ENCODE measurements at regions not wholly inside any gene's neighbourhood (a gene's known extent, or its start where the extent isn't known, plus 50 kb on each side); places are given as distances from the start of the nearest gene placed in this dataset.
"Not testable (repeated sequence)": the region's sequence is repeated elsewhere in the genome, so short reads cannot be mapped to it uniquely, and the experiment has no call there.

DNA sequence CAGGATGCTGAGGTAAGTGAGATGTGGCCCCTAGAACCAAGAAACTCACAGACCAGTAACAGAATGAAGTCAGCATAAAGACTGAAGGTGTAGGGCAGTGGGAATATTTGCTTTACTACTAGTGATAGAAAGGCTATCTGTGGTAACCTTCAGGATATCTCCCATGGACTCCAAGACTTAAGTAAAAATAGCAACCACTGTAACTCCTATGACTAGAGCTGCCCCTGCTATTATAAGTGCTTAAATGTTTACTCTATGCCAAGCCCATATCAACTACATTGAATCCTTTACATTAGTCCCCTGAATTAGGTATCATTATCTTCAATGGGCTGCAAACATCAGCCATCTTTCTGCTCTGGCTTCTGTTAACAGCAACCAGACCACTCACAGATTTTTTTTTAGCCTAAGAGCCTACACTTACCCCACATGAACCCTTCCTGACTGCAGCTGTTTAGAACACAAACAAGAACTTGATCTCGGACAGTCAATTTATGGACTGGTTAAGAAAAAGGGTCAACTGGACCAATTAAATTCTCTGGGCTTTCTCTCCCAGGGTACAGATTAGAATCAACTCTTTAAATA, 335.1 kb upstream of the API5 start:
- no peak for DNase-seq (ENCODE audit: low read depth)

DNA sequence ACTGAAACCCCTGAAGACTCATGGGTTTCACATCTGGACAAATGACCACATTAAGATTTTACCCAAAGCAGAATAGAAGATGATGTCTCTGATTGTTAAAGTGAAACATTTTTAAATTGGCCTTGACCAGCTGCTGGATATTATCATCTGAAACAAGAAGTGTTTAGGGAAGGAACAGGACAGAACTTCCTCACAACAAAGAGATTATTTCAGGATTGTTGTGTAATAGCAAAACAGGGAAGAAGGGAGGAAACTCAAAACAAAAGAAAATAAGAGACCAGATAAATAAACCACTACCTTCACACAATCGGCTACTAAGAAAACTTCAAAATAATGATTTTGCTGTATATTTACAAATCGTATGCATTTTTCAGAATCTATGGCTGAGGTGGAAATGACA, 319.2 kb upstream of the API5 start:
- no peak for DNase-seq (ENCODE audit: low read depth)

DNA sequence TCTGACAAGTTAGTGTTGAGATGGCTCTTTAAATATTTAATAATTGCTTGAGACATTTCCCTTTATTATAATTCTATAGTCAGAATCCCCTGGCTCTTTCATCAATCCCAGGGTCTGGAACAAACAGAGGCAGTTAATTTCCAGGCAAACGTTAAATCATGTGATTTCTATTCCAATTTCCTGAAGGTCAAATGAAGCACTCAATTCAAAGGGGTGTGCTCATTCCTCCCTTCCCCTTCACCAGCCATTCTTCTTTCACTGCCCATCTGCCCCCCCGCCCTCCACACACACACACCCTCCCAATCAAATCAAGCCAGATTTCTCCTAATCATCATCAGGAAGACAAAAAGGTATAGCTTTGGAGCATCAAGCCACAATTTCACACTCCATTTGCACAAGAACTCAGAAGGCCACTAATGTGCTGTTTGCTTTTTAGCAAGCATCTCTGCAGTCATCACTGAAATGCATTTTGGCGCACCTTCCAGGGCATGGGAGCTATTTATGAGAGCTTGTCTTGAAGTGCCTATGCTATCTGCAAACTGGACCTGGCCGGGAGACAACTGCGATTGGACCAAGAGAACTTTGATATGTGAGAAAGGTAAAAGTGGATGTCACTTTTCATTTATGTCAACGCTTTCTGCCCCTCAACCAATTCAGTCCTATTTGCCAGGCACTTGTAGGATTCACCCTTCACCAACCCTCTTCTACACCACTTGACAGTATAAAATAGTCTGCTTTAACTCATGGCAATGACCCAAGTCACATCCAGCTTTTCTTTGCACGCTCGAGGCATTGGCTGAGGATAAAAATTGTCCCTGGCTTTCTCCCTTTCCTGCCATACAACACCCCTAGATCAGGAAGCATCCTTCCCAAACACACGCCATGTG, 315.1 kb upstream of the API5 start:
- no peak for DNase-seq (ENCODE audit: low read depth)

DNA sequence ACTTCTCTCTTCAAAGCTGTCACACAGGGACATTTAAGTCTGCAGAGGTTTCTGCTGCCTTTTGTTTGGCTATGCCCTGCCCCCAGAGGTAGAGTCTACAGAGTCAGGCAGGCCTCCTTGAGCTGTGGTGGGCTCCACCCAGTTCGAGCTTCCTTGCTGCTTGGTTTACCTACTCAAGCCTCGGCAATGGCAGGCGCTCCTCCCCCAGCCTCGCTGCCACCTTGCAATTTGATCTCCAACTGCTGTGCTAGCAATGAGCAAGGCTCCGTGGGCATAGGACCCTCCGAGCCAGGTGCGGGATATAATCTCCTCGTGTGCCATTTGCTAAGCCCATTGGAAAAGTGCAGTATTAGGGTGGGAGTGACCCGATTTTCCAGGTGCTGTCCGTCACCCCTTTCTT, 306.9 kb upstream of the API5 start:
- not testable (repeated sequence) for DNase-seq (ENCODE audit: low read depth)

DNA sequence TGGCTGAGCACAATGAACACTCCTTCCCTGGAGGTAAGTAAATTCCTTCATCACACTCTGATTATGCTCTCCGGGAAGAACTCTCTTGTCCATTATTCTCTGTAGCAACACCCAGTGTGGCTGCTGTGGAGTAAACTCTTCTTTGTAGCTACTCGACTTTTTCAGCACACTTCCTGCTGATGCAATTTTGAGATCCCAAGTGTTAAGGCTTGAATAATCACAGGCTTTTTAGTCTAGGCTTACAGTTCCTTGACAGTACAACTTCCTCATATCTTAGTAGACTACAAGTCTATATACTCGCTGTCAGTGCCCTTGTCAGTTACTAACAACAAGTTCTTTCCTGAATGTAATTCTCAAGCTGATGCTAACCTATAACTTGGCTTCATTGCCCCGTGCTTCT, 301.8 kb upstream of the API5 start:
- DNase-seq (ENCODE audit: low read depth) = no peak

DNA sequence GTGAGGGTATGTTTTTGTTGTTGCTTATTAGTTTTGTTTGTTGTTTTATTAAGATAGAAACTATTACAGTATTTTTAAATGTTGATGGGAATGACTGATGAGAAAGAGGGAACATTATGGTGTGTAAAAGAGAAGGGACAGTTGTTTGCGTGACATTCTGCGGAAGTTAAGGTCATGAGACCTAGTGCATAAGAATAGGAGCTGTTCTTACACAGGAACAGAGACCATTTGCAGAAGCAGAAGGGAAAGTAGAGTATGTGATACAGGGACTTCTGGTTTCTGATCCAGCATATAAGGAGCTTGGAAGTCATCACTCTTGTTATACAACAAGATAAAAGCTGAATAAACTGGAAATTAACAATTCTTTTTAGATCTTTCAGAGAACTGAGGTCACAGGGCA, 299.2 kb upstream of the API5 start:
- DNase-seq (ENCODE audit: low read depth) = no peak

DNA sequence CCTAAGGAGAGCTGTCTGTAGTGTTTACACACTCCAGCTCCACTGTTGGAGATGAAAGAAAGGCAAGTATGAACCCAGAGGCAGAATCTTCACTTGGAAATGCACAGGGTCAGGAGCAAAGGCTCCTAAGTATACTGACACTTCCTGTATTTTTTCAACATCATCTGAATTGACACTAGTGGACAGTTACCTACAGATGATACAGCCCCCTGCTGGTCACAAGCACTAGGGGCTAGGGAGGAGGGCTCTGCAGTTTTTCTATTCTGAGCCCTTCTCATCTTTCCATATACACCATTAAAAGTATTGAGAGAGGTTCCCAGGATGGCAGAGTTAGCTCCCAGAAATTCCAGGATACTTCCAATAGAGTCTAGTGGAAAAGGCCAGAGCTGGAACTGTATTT, 290.3 kb upstream of the API5 start:
- DNase-seq (ENCODE audit: low read depth) = no peak

DNA sequence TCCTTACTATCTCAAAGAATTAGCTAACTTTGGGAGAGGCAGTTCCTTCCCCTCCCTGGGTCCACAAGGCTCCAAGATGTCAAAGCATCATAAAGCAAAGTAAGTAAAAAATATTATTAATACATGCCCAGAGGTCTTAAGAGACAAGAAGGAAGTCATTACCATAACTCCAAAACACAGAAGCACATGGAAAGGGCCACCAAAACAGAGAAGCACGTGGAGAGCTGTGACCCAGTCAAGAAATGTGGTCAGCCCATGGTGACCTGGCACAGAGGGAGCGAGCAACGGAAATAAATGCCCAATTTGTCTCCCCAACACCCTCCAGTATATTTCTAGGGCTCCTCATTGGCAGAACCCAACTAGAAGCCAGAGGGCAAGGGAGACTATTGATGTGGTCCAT, 277.5 kb upstream of the API5 start:
- DNase-seq (ENCODE audit: low read depth) = no peak

DNA sequence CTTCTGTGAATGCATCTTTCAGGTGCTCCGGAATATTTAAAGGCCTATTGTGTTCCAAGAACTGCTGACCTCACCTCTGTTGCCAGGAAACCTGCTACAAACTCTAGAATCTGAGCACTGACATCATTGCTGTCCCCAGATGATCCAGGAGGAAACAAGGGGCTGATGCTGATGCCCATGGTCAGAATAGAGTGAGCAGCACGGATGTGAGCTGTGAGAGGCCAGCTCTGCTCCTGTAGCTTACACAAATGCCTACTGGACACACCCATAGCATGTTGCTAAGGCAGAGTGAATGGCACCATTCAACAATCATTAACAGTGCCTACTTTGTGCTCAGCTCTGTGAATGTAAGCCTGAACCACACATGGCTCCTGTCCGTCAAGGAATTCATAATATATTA, 276.7 kb upstream of the API5 start:
- DNase-seq (ENCODE audit: low read depth) = no peak

DNA sequence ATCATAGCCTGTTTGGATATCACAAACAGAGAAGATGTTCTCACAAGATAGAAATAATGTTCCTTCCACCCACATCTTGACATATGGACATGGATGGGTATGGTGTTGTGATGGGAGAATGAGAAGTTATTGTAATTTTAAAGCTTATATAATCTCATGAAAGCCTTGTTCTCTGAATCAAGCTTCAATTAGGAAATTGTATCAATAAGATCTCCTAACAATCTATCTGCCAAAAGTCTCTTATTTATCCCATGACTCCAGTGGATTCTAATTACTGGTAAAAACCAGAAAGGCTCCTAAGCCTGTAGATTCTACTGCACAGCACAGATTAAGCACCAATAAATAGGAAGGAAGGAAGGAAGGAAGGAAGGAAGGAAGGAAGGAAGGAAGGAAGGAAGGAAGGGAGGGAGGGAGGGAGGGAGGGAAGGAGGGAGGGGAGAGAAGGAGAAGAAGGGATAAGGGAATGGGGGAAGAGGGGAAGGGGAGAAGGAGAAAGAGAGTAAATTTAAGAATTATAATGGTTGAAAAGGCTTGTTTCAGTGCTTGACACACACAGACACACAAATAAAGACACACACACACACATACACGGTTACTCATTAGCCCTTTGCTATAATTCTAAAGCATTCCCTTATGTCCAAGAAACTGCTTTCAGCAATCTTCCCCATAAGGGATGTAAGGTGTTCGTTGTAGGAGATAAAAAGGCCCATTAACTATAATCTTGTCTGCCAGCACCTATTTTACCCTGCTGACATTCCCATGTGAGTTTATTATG, 258.0 kb upstream of the API5 start:
- no peak for DNase-seq (ENCODE audit: low read depth)

DNA sequence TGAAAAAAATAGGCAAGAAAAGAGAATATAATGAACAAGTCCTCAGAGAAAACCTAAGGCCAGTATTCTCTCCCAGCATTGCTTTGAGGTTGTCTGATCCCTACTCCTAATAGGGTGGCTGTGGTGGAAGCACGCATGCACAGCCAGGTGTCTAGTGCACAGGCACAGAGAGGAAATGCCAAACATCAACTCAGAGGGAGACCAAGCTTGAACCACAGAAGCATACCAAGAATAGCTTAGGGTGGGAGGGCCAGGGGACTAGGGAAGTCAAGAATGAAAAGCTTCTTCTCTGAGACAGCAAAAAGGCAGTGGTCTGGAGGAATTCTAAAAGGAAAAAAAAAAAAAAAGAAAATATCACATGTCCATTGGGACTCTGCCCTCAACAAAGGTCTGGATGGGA, 244.1 kb upstream of the API5 start:
- DNase-seq (ENCODE audit: low read depth) = no peak

DNA sequence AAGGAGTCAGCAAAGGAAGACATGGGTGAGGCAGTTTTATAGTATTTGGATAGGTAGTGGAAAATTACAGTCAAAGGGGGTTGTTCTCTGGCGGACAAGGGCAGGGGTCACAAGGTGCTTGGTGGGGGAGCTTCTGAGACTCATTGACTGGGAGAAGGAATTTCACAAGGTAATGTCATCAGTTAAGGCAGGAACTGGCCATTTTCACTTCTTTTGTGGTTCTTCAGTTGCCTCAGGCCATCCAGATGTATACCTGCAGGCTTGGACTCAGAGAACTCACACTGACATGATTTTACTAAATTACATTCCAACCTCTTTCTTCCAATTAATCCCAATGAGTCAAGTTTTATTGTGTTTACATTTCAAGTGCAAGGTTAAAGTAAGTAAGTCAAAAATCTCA, 240.5 kb upstream of the API5 start:
- DNase-seq (ENCODE audit: low read depth) = no peak

DNA sequence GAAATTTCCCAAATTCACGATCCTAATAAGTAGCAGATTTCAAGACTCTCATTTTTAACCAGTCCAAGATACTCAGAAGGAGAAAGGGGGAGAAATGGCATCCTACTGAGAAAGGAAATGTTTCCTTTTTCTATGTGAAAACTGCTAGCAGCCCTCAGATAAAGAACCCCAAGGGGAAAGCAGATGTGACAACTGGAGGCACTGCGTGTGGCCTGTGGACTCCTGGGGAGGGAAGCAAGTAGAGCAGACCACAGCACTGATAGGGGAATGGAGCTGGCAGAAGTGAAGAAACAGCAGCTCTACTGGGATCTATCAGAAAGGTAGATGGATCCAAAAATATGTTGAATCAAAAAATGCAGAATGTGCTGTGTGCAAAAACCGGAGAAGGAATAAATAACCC, 239.7 kb upstream of the API5 start:
- DNase-seq (ENCODE audit: low read depth) = no peak

DNA sequence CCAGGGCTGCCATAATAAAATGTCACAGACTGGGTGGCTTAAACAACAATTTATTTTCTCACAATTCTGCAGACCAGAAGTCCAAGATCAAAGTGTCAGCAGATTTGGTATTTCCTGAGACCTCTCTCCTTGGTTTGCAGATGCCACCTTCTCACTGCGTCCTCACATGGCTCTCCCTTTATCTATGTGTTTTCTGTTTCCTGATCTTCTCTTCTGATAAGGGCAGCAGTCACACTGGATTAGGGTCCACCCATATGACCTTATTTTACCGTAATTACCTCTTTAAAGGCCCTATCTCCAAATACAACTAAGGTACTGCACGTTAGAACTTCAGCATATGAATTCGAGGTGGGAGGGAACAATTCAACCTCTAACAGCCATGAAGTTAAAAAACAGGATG, 238.9 kb upstream of the API5 start:
- no peak for DNase-seq (ENCODE audit: low read depth)

DNA sequence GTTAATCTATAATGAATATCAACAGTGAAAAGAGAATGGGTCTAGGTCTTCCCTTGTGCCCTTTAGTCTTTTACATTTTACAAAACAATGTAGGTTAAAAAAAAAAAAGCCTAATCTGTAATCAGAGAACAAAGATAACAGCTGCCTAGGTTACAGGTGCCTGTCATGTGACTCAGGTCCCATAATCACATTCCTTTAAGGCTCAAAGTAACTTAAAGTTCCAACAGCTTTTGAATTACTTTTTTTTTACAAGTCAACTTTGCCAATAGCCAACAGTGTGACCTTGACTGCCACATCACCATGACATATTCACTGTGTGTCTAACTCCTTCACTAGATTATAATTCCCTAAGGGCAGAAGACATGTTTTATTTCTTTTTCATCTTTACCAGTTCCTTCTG, 237.0 kb upstream of the API5 start:
- no peak for DNase-seq (ENCODE audit: low read depth)

DNA sequence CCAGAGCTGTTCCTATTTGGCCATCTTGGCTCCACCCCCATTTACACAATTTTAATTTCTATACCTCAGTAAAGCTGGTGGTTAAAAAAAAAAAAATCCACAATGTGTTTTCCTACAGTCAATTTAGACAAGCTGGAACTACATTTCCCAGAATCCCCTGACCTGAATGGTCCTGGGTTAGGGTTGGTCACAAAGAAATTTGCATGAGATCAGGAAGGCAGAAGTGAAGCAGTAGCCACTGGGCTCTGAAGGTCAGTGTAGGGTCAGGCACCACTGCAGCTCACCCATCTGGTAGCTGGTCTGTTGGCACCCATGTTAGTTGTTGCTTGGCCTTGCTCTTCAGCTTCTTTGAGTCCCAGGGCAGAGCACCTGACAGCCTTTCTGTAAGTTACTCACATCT, 210.7 kb upstream of the API5 start:
- DNase-seq (ENCODE audit: low read depth) = no peak

DNA sequence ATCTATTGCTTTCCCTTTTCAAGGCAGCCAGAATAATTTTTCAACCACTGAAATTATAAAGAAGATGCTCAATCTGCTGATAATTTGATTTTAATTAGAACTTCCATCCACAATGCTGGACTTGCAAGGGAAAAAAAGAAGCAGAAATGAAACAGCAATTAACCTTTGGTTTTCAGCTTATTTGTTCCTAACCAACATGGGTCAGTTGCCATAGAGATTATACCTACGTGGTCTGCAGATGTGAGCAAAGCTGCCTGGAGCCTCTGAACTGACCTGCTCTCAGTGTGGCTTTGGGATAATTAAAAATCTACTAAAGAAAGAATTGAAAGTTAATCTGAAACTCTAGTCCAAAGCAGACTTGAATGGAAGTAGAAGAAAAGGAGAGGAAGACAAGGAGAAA, 195.7 kb upstream of the API5 start:
- DNase-seq (ENCODE audit: low read depth) = no peak

DNA sequence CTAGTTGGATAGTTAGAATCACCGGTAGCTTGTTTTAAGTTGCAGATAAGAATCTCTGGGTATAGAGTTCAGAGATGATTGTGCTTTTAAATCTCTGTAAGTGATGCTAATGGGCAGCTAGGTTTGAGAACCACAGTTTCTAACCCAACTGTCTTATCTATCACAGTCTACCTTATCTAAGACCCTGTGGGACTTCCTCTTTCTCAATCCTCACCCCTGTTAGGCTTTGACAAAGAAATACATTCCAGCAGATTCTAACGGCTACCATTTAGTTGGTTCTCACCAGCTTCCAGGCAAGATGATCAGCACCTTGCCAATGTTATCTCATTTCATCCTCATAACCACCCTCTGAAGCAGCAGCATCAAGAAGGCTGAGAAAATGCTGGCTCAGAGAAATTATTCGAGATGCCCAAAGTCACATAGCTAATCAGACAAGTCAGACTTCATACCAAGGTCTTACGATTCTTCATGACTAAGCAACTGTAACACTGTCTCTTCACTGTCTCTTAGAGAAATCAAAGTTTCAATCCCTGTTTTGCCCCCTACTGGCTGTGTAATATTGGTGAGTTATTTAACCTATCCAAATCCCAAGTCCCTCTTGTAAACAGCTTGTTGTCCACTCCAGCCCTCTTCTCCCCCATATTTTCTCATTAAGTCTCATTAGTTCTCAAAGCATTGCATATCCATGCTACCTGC, 192.4 kb upstream of the API5 start:
- no peak for DNase-seq (ENCODE audit: low read depth)

DNA sequence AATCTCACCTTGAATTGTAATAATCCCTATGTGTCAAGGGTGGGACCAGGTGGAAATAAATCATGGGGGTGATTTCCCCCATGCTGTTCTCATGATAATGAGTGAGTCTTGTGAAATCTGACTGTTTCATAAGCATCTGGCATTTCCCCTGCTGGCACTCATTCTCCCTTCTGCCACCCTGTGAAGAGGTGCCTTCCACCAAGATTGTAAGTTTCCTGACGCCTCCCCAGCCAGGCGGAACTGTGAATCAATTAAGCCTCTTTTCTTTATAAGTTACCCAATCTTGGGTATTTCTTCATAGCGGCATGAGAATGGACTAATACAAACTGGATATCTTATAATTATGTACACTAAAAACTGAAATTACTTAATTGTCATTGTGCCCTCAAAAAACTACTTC, 189.2 kb upstream of the API5 start:
- DNase-seq (ENCODE audit: low read depth) = no peak

DNA sequence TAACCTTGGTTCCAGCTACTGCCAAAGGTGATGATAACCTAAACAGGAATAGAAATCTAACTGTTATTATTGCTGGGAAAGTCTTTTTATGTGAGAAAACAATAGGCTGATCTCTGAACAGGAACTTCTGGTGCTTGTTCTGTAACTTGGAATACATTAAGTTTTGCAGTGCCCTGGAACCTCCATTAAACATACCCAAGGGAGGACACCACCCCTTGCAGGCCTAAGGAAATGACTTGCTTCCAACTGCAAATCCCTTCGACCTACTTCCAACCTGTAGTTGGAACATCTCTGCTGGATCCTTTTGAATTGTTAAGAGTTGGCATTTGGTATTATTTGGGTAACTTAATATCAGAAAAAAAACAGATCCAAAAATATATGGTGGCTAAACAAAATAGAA, 188.4 kb upstream of the API5 start:
- DNase-seq (ENCODE audit: low read depth) = no peak

DNA sequence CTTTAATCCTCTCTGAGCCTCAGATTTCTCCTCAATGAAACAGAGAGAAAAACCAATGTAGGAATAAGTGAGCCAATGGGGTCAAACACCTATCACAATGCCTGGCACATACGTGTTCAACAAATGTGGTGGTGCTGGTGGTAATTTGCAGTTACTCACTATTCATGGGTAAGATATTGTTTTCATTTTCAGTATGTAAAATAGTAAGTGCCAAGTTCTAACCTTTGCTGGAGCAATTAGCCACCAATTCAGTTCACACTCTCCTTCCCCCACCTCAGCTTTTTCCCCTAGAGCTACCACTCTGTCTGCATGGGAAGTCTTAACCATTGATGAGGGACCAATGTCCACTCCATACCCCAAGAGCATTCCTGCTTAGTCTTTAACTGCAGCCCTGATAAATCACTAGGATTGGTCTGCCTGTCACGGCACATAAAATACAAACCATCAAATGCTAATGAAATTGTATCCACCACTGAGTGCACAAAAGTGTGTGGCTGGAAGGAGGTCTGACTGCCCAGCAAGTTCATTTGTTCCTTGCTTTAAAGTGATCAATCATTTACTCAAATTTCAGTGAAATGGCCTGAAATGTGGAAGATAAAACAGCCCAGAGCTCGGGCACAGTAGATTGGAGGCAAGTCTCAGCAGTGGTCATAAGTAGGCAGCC, 187.4 kb upstream of the API5 start:
- DNase-seq (ENCODE audit: low read depth) = no peak

DNA sequence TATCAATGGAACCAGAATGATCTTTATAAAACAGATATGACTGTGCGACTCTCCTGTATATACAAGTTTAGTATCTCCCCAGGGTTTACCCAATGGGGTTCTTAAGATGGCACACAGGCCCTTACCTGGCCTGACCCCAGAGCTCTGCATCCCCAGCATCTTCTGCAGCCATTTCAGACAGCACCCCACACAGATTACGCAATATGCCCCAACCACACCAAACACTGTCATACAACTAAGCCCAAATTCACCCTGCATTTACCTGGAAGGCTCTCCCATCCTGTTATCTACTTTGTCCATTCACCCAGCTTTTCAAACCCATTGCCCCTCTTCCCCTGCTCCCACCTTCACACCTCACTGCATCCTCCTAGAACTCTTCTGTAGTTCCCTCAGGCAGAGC, 182.5 kb upstream of the API5 start:
- no peak for DNase-seq (ENCODE audit: low read depth)
